ENCODE measurements at regions not wholly inside any gene's neighbourhood (a gene's known extent, or its start where the extent isn't known, plus 50 kb on each side); places are given as distances from the start of the nearest gene placed in this dataset.

DNA sequence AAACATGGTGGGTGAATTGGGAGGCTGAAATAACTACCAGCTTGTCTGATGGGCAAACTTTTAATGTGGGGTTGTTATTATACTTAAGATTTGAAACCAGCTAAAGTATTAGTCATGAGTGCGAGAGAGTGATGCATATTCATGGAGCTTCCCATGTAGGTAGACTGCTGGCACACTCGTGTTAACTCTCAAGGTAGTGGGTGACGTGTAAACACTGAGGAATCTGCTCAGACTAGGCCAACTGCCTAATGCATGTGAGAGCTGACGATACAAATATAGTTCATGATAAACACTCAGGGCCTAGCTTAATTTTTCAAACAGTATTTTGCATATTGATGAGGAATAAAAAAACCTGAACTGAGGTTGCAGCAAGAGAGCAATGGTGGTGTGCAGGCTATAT, 1165.7 kb upstream of the PIK3C3 start:
- no peak for DNase-seq (ENCODE audit: low spot score)

- no peak for DNase-seq (ENCODE audit: low spot score)
Measured at GRCh38 chr18:40782453-40783130, 1172.4 kb upstream of the PIK3C3 start.

GRCh38 chr18:40769786-40770185, 1185.2 kb upstream of the PIK3C3 start:
- no peak for DNase-seq (ENCODE audit: low spot score)

GRCh38 chr18:40760251-40760650, 1194.8 kb upstream of the PIK3C3 start:
- no peak for DNase-seq (ENCODE audit: low spot score)

- no peak for DNase-seq (ENCODE audit: low spot score)
Measured at GRCh38 chr18:40754477-40754876, 1200.6 kb upstream of the PIK3C3 start.

DNA sequence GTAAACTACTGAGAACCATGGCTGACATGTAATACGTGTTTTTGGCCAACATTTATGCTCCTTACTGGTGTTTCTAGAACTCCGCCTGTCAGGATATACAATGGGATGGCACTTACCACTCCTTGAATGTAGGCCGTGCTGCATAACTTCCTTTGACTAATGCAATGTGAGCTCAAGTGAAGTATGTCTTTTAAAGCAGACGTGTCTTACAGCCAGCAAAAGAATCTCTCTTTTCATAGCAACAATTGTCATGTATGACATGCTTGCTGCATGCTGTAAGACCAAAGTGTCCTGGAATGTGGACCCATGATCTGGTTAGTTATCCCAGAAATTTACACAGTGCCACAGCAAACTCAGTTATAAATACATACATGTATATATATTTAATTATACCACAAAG, 1202.7 kb upstream of the PIK3C3 start:
- no peak for DNase-seq (ENCODE audit: low spot score)

GRCh38 chr18:40751186-40751585, 1203.8 kb upstream of the PIK3C3 start:
- DNase-seq (ENCODE audit: low spot score), result no peak

DNA sequence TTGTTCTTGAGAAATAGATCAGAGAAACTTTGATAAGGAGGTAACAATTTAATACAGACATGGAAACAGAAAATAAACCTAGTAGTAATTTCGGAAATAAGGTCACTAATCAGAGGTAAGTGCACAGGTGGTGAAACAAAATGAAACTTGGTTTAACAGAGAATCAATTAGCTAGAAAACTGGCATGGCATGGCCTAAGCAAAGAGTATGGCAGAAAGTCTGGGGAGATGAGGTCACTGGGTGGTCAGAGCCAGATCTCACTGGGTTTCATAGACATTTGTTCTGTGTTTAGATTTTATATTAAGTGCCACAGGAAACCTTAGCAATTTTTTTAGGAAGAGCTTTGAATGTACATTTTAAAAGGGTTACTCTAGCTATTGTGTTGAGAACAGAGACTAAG, 1216.0 kb upstream of the PIK3C3 start:
- no peak for DNase-seq (ENCODE audit: low spot score)

DNA sequence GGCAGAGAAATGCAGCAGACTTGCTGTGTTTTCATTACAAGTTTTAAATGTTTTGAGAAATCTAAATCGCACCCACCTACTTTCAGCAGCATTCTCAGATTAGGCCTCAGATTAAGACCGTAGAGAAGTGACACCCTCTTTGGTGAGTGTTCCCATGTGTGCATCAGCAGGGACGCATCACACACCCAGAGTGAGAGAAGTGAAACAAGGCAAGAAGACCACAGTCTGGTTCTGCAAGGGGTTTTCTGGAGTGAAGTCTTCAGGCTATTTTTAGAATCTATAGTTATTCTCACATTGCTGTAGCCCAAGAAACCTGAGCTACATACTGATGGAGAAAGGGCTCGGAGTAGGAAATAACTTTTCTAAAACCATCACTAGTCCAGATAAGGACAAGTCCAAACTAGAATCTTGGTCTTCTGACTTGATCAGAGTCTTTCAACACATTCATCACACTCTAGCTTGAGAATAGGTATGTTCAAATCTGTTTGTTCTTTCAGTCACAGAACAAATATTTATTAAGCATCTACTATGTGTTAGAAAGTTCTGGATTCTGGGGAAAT, 1216.6 kb upstream of the PIK3C3 start:
- no peak for DNase-seq (ENCODE audit: low spot score)

DNA sequence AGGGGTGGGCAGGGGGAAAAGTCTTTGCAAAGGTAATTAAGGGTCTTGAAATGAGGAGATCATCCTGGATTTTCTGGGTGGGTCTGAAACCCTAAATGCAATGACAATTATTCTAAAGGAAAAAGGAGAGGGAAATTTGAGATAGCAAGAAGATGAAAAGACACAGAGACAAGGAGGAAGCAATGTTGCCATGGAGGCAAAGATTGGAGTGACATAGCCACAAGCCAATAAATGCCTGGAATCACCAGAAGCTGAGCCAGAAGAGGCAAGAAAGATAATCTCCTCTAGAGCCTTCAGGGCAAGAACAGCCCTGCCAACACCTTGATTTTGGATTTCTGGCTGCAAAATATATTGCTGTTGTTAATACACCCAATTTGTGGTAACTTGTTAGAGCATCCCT, 1246.3 kb upstream of the PIK3C3 start:
- DNase-seq (ENCODE audit: low spot score), result no peak

- DNase-seq (ENCODE audit: low spot score), result no peak
Measured at GRCh38 chr18:40707797-40708196, 1247.2 kb upstream of the PIK3C3 start.

DNA sequence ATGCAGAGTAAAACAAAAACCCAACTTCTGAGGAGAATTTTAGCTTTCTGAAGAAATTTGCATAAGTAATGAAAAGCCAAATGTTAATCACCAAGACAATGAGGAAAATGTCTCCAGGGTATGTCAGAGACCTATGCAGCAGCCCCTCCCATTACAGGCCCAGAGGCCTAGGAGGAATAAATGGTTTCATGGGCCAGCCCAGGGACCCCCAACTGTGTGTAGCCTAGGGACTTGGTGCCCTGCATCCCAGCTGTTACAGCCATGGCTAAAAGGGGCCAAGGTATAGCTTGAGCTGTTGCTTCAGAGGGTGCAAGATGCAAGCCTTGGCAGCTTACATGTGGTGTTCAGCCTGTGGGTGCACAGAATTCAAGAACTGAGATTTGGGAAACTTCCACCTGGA, 1256.9 kb upstream of the PIK3C3 start:
- DNase-seq (ENCODE audit: low spot score), result no peak

GRCh38 chr18:40695526-40695925, 1259.5 kb upstream of the PIK3C3 start:
- DNase-seq (ENCODE audit: low spot score), result no peak

- no peak for DNase-seq (ENCODE audit: low spot score)
Measured at GRCh38 chr18:40692871-40693270, 1262.2 kb upstream of the PIK3C3 start.

GRCh38 chr18:40690062-40690461, 1265.0 kb upstream of the PIK3C3 start:
- DNase-seq (ENCODE audit: low spot score), result no peak

GRCh38 chr18:40687399-40687798, 1267.6 kb upstream of the PIK3C3 start:
- no peak for DNase-seq (ENCODE audit: low spot score)

GRCh38 chr18:40686836-40687235, 1268.2 kb upstream of the PIK3C3 start:
- no peak for DNase-seq (ENCODE audit: low spot score)

DNA sequence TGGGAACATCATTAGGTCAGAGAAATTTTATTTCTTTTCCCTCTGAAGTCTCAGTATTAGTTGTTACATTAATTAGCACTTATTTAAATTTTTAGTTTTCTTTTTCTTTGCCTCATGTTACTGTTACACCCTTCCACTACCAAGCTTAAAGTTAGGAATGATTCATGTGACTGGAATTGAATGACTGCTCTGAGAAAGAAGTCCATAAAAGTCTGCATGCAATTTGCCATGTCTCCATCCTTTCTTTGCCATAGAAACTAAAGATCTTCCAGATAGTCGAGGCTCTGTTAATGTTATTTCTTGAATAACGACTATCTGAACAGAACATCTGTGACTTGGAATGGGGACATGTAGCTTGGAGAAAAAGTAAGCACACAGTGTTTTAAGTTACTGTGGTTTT, 1269.8 kb upstream of the PIK3C3 start:
- DNase-seq (ENCODE audit: low spot score), result no peak

- no peak for DNase-seq (ENCODE audit: low spot score)
Measured at GRCh38 chr18:40678318-40678717, 1276.7 kb upstream of the PIK3C3 start.

DNA sequence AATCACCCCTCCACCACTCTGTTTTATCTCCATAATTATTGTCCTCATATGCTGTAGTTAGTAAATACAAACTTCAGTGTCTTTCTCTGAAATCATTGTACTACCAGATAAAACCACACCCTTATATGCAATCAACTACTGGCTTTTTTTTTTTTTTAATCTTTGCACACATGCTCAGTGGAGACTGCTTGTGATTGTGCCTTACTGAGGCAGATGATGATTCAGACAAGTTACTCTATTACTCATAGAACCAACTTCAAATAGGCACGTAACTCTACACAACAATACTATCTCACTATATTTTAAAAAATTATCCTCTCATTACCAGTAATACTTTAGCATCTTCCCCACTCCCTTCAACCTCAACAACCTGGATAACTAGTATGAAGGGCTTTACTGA, 1278.4 kb upstream of the PIK3C3 start:
- no peak for DNase-seq (ENCODE audit: low spot score)

DNA sequence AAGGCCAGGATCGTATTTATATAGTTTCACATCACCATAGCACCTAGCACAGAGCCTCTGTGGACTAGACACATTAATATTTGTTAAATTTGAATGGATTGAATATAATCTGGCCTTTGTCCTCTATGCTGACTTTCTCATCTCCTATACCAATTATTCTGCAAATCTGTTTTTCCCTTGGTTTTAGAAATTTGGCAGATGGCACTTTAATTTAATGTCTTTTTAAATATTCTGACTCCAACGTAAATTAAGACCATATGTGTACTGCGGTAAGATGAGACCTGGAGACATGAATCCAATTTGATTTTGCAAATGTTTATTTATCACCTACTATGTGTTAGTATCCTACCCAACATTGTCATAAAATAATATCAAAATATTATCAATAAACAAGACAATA, 1281.9 kb upstream of the PIK3C3 start:
- no peak for DNase-seq (ENCODE audit: low spot score)

- no peak for DNase-seq (ENCODE audit: low spot score)
Measured at GRCh38 chr18:40672590-40672989, 1282.4 kb upstream of the PIK3C3 start.

- DNase-seq (ENCODE audit: low spot score), result no peak
Measured at GRCh38 chr18:40670668-40671375, 1284.2 kb upstream of the PIK3C3 start.
